ENCODE measurements at regions not wholly inside any gene's neighbourhood (a gene's known extent, or its start where the extent isn't known, plus 50 kb on each side); places are given as distances from the start of the nearest gene placed in this dataset.

GRCh38 chr6:113326781-113327180 lies 530.4 kb upstream of the MARCKS start:
- H3K4me1 ChIP-seq (ENCODE audit: control insufficient read depth, insufficient read depth, low read length), result no peaks in the 10 kb centered on the region
- DNase-seq (ENCODE audit: low read depth, low spot score) (no peak), ATAC-seq (no peak)
- TF ChIP-seq SIN3A (IDR thresholded peaks at IDR 0.05; ENCODE audit: borderline replicate concordance, insufficient read depth, low read depth, low read length) (no peak), REST (IDR thresholded peaks at IDR 0.05; ENCODE audit: insufficient read depth in 1 of 2, low read depth in 2 of 2, low read length in 1 of 2) (no peak), CTCF (IDR thresholded peaks at IDR 0.05) (no peak), POLR2AphosphoS5 (IDR thresholded peaks at IDR 0.05; ENCODE audit: low read depth, low read length) (no peak), TCF7L2 (IDR thresholded peaks at IDR 0.05; ENCODE audit: low read depth, low read length) (no peak)
- H3K36me3 ChIP-seq (ENCODE audit: control insufficient read depth, insufficient read depth, low read length), result no peaks in the 10 kb centered on the region
- no peak overlapping the region for H3K4me3 ChIP-seq (ENCODE audit: low read depth in 2 of 2, low read length in 2 of 2)
- CTCF ChIA-PET, result no interaction called here
- no TSS peak for BruUV-seq (replicated peaks)
- no peaks in the 10 kb centered on the region for H3K9me3 ChIP-seq (ENCODE audit: control insufficient read depth, insufficient read depth, low read depth, low read length)
- H3K27ac ChIP-seq (ENCODE audit: low read length), result no peak overlapping the region
- POLR2A ChIA-PET, result no interaction called here
- in situ Hi-C loops (cut with HindIII; ENCODE audit: low pct_unique_long_range_greater_than_20kb, low sequenced_read_pairs), result no loop called here
- intact Hi-C loops (cut with micrococcal nuclease; ENCODE audit: unreplicated experiment), result loop anchor here (10.0 kb wide), 1 partner anchor 528 kb away; the partner anchor contains the start of gene MARCKS
- H3K27me3 ChIP-seq (ENCODE audit: control insufficient read depth, insufficient read depth, low read length), result no peaks in the 10 kb centered on the region

DNA sequence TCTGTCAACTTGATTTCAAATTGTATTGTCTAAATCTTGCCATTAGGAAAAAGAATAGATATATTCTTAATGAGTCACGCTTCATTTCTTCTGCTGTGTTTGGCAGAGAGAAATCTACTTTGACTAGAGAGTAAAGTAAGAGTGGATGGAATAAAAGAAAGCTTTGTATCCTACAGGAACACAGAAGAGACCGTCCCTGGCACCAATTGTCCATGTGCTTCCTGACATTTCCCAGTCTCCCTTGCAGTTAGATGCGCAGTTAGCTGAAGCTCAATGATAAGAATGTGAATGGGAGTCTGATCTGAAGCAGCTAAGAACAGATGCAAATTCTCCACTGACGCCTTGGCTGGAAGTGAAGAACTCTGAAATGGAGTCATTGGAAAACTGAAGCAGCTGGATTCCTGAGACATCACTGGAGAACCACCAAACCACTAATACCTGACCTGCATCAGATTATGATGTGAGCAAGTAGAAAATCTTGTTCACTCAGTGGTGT lies 528.2 kb upstream of the MARCKS start:
- Histone ChIP-seq H3K9me3 (ENCODE audit: control insufficient read depth, insufficient read depth, low read depth, low read length) (no peaks in the 10 kb centered on the region), H3K4me3 (ENCODE audit: low read depth in 2 of 2, low read length in 2 of 2) (no peak overlapping the region), H3K27me3 (ENCODE audit: control insufficient read depth, insufficient read depth, low read length) (no peaks in the 10 kb centered on the region), H3K36me3 (ENCODE audit: control insufficient read depth, insufficient read depth, low read length) (no peaks in the 10 kb centered on the region), H3K4me1 (ENCODE audit: control insufficient read depth, insufficient read depth, low read length) (no peaks in the 10 kb centered on the region), H3K27ac (ENCODE audit: low read length) (no peak overlapping the region)
- TF ChIP-seq SIN3A (IDR thresholded peaks at IDR 0.05; ENCODE audit: borderline replicate concordance, insufficient read depth, low read depth, low read length) (no peak), TCF7L2 (IDR thresholded peaks at IDR 0.05; ENCODE audit: low read depth, low read length) (no peak), REST (IDR thresholded peaks at IDR 0.05; ENCODE audit: insufficient read depth in 1 of 2, low read depth in 2 of 2, low read length in 1 of 2) (no peak), POLR2AphosphoS5 (IDR thresholded peaks at IDR 0.05; ENCODE audit: low read depth, low read length) (no peak), CTCF (IDR thresholded peaks at IDR 0.05) (no peak)
- in situ Hi-C loops (cut with HindIII; ENCODE audit: low pct_unique_long_range_greater_than_20kb, low sequenced_read_pairs), result no loop called here
- ChIA-PET CTCF (interaction anchor here (0.6 kb wide), 1 partner anchor 9 kb away, joined by 4 read pairs; no protein-coding TSS in a partner anchor), POLR2A (no interaction called here)
- DNase-seq (ENCODE audit: low read depth, low spot score) (no peak), ATAC-seq (no peak)
- no TSS peak for BruUV-seq (replicated peaks)
- intact Hi-C loops (cut with micrococcal nuclease; ENCODE audit: unreplicated experiment), result loop anchor here (10.0 kb wide), 1 partner anchor 526 kb away; the partner anchor contains the start of gene MARCKS
